GM12878 (cell line): ENCODE measurements at regions not wholly inside any gene's neighbourhood (a gene's known extent, or its start where the extent isn't known, plus 50 kb on each side); places are given as distances from the start of the nearest gene placed in this dataset.
A peak's percentile ranks its signal among the peaks of the same experiment; 100 is the strongest.

Experiments
- ATAC-seq: fragments of 200-7000 bp; cut with Tn5 transposase; 3 replicates; pipeline ENCODE4 v1.9.1; 2020; ENCODE audit warnings: mild to moderate bottlenecking, moderate library complexity
- BruUV-seq: library from RNA; stranded (reverse); fragments of 400-500 nt; replicated peaks from 2 replicates; lab custom pipeline; 2021; lab: Mats Ljungman, UMichigan
- CTCF ChIA-PET: fragments of 300-600 bp; sonication (Branson Sonifier 250); formaldehyde crosslinking; extraction: SDS; loops from one replicate; lab custom pipeline; 2021; ENCODE audit warnings: inconsistent platforms; lab: Yijun Ruan, JAX
- POLR2A ChIA-PET: fragments of 350-600 bp; formaldehyde crosslinking; extraction: SDS; loops from one replicate; lab custom pipeline; 2021; ENCODE audit warnings: inconsistent platforms; lab: Charles Lee
- RAD21 ChIA-PET: fragments of 300-600 bp; sonication (Branson Sonifier 250); formaldehyde crosslinking; loops from one replicate; lab custom pipeline; 2023; ENCODE audit warnings: antibody characterized with exemption; ENCODE audit not compliant: unreplicated experiment; lab: Charles Lee
- SMC1A ChIA-PET: fragments of 300-600 bp; sonication (Branson Sonifier 250); formaldehyde crosslinking; loops from one replicate; lab custom pipeline; 2023; ENCODE audit not compliant: unreplicated experiment, uncharacterized antibody; lab: Charles Lee
- DNase-seq: peaks from one replicate; pipeline ENCODE4 v3.0.0-alpha.2; 2011; ENCODE audit warnings: low read depth, low spot score
- FAIRE-seq: peaks from 3 replicates; lab custom pipeline; 2011; peaks lifted over from hg19 to GRCh38; lab: Jason Lieb, UNC
- H2AFZ ChIP-seq: 2 replicates; pipeline ENCODE4 v1.6.0; 2011; ENCODE audit warnings: low read depth, low read length, control low read depth; ENCODE audit not compliant: control insufficient read depth
- H3K27ac ChIP-seq: 2 replicates; pipeline ENCODE4 v1.5.1; 2011; ENCODE audit warnings: control low read depth; ENCODE audit not compliant: control insufficient read depth, insufficient read depth
- H3K27me3 ChIP-seq, 2 experiments: replicated peaks in 1 of 2; 2 replicates each; pipeline versions ENCODE4 v1.6.0 to v1.6.1; 2011; ENCODE audit warnings: low read length in 1 of 2; ENCODE audit not compliant: control insufficient read depth in 2 of 2, insufficient read depth in 2 of 2
- H3K36me3 ChIP-seq, 2 experiments: 2 replicates each; pipeline ENCODE4 v1.5.1; 2011; ENCODE audit warnings: low read length in 1 of 2; ENCODE audit not compliant: control insufficient read depth in 2 of 2, insufficient read depth in 2 of 2
- H3K4me1 ChIP-seq: 2 replicates; pipeline ENCODE4 v1.6.1; 2011; ENCODE audit warnings: mild to moderate bottlenecking, low read length, moderate library complexity, mixed read lengths; ENCODE audit not compliant: control insufficient read depth, insufficient read depth
- H3K4me2 ChIP-seq: 2 replicates; pipeline ENCODE4 v1.6.0; 2011; ENCODE audit warnings: control low read depth; ENCODE audit not compliant: control insufficient read depth, insufficient read depth
- H3K4me3 ChIP-seq: fragments of 200-600 bp; sonication (generic); 2 replicates; pipeline ENCODE4 v1.5.1; 2016
- H3K79me2 ChIP-seq: 2 replicates; pipeline ENCODE4 v1.6.0; 2011; ENCODE audit warnings: low read length; ENCODE audit not compliant: control insufficient read depth, insufficient read depth
- H3K9ac ChIP-seq: 2 replicates; pipeline ENCODE4 v1.8.0; 2011; ENCODE audit warnings: low read length, control low read depth, mixed read lengths; ENCODE audit not compliant: control insufficient read depth, insufficient read depth
- H3K9me3 ChIP-seq: replicated peaks from 3 replicates; pipeline ENCODE4 v1.5.1; 2011; ENCODE audit warnings: mild to moderate bottlenecking, low read length; ENCODE audit not compliant: control insufficient read depth, insufficient read depth
- H4K20me1 ChIP-seq: 2 replicates; pipeline ENCODE4 v1.6.0; 2011; ENCODE audit not compliant: control insufficient read depth, insufficient read depth
- BHLHE40 ChIP-seq, 2 experiments: fragments of 450-650 bp in 1 of 2; IDR thresholded peaks; 2 replicates each; pipeline ENCODE4 v1.6.1; 2011 to 2017; ENCODE audit warnings: low read depth in 2 of 2, borderline replicate concordance in 1 of 2, improper control_type of control experiment in 1 of 2, low read length in 1 of 2, mild to moderate bottlenecking in 1 of 2
- CBX5 ChIP-seq: sonication (generic); IDR thresholded peaks from 2 replicates; pipeline ENCODE4 v1.6.1; 2016; ENCODE audit warnings: low read depth, moderate library complexity, mild to moderate bottlenecking, inconsistent platforms
- CHD1 ChIP-seq: IDR thresholded peaks from 2 replicates; pipeline ENCODE4 v1.6.1; 2012; ENCODE audit warnings: low read depth, low read length, improper control_type of control experiment
- CHD4 ChIP-seq: fragments of 200-600 bp; sonication (generic); IDR thresholded peaks from 2 replicates; pipeline ENCODE4 v1.6.1; 2016; ENCODE audit warnings: mild to moderate bottlenecking
- CREM ChIP-seq: IDR thresholded peaks from 2 replicates; pipeline ENCODE4 v1.6.1; 2014; ENCODE audit warnings: antibody characterized with exemption, low read depth
- JUNB ChIP-seq: IDR thresholded peaks from 2 replicates; pipeline ENCODE4 v1.6.1; 2016; ENCODE audit warnings: antibody characterized with exemption, mild to moderate bottlenecking
- KAT2A ChIP-seq: conservative IDR thresholded peaks from 2 replicates; pipeline ENCODE4 v1.6.1; 2011; ENCODE audit warnings: low read depth, low read length; ENCODE audit not compliant: control insufficient read depth
- MXI1 ChIP-seq: fragments of 150-350 bp; IDR thresholded peaks from 2 replicates; pipeline ENCODE4 v1.6.1; 2011; ENCODE audit warnings: low read depth, mild to moderate bottlenecking, inconsistent platforms, low read length, improper control_type of control experiment
- NR2F1 ChIP-seq: fragments of 450-650 bp; conservative IDR thresholded peaks from 2 replicates; pipeline ENCODE4 v1.6.1; 2017; ENCODE audit warnings: mild to moderate bottlenecking
- RBBP5 ChIP-seq: fragments of 200-600 bp; sonication (generic); conservative IDR thresholded peaks from 2 replicates; pipeline ENCODE4 v1.6.1; 2016
- RELA ChIP-seq: fragments of 450-650 bp; IDR thresholded peaks from 2 replicates; pipeline ENCODE4 v1.8.0; 2014; ENCODE audit warnings: borderline replicate concordance; ENCODE audit not compliant: partially characterized antibody
- ZZZ3 ChIP-seq: IDR thresholded peaks from 2 replicates; pipeline ENCODE4 v1.6.1; 2011; ENCODE audit warnings: low read depth; ENCODE audit not compliant: control insufficient read depth, insufficient read length
- WGBS: methylation state at CpG from one replicate; pipeline ENCODE4 v1.1.6; 2016; ENCODE audit warnings: low lambda C conversion rate; ENCODE audit not compliant: insufficient replicate concordance, insufficient coverage; ENCODE audit errors: missing lambda C conversion rate; 5-methylcytosine and 5-hydroxymethylcytosine counted together
- in situ Hi-C: fragments of 300-500 bp; cut with MboI; formaldehyde crosslinking; loops from 9 replicates; pipeline ENCODE4 v1.14.3; 2018; ENCODE audit warnings: mixed read lengths
- intact Hi-C: fragments of 100-400 bp; cut with micrococcal nuclease; formaldehyde crosslinking; loops from one replicate; pipeline ENCODE4 v1.14.2; 2022; ENCODE audit not compliant: unreplicated experiment
- TF ChIP-seq, protein P1 (sequence below): fragments of 450-650 bp; IDR thresholded peaks from 2 replicates; pipeline ENCODE4 v1.6.1; 2016; ENCODE audit warnings: mild to moderate bottlenecking
- TF ChIP-seq, protein P2 (sequence below): IDR thresholded peaks from 2 replicates; pipeline ENCODE4 v1.6.1; 2011; ENCODE audit warnings: low read depth, low read length, improper control_type of control experiment, borderline replicate concordance
- TF ChIP-seq, protein P3 (sequence below): fragments of 450-650 bp; IDR thresholded peaks from 2 replicates; pipeline ENCODE4 v1.6.1; 2017; ENCODE audit warnings: mild to moderate bottlenecking

DNA sequence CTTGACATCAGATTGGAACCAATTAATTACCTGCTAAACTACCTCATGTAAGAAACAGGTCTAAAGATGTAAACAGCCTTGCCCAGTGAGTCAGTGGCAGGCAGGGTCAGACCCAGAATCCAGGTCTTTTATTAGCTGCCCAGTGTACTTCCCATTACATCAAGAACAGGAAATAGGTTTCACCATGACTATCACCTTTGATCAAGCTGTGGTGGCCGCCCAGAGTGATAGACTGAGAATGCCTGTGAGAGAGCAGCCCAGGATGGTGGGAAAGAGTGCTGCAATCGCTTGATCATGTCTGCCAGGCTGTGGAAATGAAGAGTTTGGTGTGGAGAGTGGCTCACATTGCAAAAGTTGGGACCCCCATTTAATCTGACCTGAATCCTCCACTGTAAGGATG is 61.3 kb upstream of the PIAS1 start:
- intact Hi-C loops, result no loop called here
- Histone ChIP-seq H3K4me2 (no peak overlapping the region), H4K20me1 (no peaks in the 10 kb centered on the region), H3K27ac (no peak overlapping the region), H3K9me3 (no peaks in the 10 kb centered on the region; the same call in 2 of the 3 replicates), H3K36me3 (no peaks in the 10 kb centered on the region), H3K4me3 (no peak overlapping the region), H2AFZ (no peak overlapping the region), H3K79me2 (no peaks in the 10 kb centered on the region), H3K27me3 (no peaks in the 10 kb centered on the region), H3K4me1 (no peaks in the 10 kb centered on the region), H3K9ac (no peak overlapping the region)
- ChIA-PET RAD21 (no interaction called here), SMC1A (no interaction called here), POLR2A (interaction anchor here (0.7 kb wide), 1 partner anchor 41 kb away, joined by 7 read pairs; no protein-coding TSS in a partner anchor), CTCF (no interaction called here)
- WGBS, result 75% methylated on average over 2 of the region's 2 CpGs
- FAIRE-seq (no peak), DNase-seq (no peak), ATAC-seq (no peak)
- in situ Hi-C loops, result no loop called here
- TF ChIP-seq, protein P1, sequence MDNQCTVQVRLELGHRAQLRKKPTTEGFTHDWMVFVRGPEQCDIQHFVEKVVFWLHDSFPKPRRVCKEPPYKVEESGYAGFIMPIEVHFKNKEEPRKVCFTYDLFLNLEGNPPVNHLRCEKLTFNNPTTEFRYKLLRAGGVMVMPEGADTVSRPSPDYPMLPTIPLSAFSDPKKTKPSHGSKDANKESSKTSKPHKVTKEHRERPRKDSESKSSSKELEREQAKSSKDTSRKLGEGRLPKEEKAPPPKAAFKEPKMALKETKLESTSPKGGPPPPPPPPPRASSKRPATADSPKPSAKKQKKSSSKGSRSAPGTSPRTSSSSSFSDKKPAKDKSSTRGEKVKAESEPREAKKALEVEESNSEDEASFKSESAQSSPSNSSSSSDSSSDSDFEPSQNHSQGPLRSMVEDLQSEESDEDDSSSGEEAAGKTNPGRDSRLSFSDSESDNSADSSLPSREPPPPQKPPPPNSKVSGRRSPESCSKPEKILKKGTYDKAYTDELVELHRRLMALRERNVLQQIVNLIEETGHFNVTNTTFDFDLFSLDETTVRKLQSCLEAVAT, result peak; percentile 77
- TF ChIP-seq NR2F1, result no peak
- BruUV-seq, result no TSS peak

DNA sequence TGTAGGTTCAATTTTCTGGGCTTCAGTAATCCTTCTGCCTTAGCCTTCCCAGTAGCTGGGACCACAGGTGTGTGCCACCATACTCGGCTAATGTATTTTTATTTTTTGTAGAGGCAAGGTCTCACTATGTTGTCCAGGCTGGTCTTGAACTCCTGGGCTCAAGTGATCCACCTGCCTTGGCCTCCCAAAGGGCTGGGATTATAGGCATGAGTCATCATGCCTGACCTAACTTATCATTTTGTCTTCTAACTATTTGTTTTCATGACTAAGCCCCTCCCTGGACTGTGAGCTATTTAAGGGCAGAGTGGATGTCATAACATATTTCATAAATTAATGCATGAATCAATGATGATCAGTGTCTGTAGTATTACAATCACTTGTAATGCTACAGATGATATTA is 56.1 kb upstream of the PIAS1 start:
- DNase-seq (no peak), FAIRE-seq (no peak), ATAC-seq (no peak)
- no peak overlapping the region for H2AFZ ChIP-seq
- H3K36me3 ChIP-seq, result no peaks in the 10 kb centered on the region
- H3K79me2 ChIP-seq, result no peaks in the 10 kb centered on the region
- in situ Hi-C loops (no loop called here), intact Hi-C loops (no loop called here)
- ChIA-PET POLR2A (interaction anchor here (1.3 kb wide), 1 partner anchor 11 kb away, joined by 3 read pairs; no protein-coding TSS in a partner anchor), CTCF (interaction anchor here (0.7 to 0.8 kb wide), 2 partner anchors 10 to 11 kb away, joined by 3 read pairs; no protein-coding TSS in a partner anchor), SMC1A (no interaction called here), RAD21 (no interaction called here)
- H3K4me1 ChIP-seq, result no peaks in the 10 kb centered on the region
- BruUV-seq, result no TSS peak
- H3K27me3 ChIP-seq, result no peaks in the 10 kb centered on the region
- no peaks in the 10 kb centered on the region; the same call in 2 of the 3 replicates for H3K9me3 ChIP-seq
- H4K20me1 ChIP-seq, result no peaks in the 10 kb centered on the region
- H3K9ac ChIP-seq, result no peak overlapping the region
- no peak overlapping the region for H3K4me3 ChIP-seq
- no peak overlapping the region for H3K27ac ChIP-seq
- H3K4me2 ChIP-seq, result no peak overlapping the region
- WGBS, result 86% methylated on average over 1 of the region's 1 CpG
- no peak for TF ChIP-seq RELA
- TF ChIP-seq, protein P2, sequence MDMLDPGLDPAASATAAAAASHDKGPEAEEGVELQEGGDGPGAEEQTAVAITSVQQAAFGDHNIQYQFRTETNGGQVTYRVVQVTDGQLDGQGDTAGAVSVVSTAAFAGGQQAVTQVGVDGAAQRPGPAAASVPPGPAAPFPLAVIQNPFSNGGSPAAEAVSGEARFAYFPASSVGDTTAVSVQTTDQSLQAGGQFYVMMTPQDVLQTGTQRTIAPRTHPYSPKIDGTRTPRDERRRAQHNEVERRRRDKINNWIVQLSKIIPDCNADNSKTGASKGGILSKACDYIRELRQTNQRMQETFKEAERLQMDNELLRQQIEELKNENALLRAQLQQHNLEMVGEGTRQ, result no peak
- no peak for TF ChIP-seq BHLHE40 (IDR thresholded peaks at IDR 0.05; ENCODE audit: borderline replicate concordance in 1 of 2, low read depth in 2 of 2, low read length in 1 of 2)
- TF ChIP-seq MXI1, result no peak
- TF ChIP-seq KAT2A, result no peak
- no peak for TF ChIP-seq RBBP5
- TF ChIP-seq CBX5, result no peak
- no peak for TF ChIP-seq CHD4
- no peak for TF ChIP-seq JUNB
- TF ChIP-seq ZZZ3, result no peak
- TF ChIP-seq CREM, result no peak
- no peak for TF ChIP-seq CHD1
- TF ChIP-seq, protein P3, sequence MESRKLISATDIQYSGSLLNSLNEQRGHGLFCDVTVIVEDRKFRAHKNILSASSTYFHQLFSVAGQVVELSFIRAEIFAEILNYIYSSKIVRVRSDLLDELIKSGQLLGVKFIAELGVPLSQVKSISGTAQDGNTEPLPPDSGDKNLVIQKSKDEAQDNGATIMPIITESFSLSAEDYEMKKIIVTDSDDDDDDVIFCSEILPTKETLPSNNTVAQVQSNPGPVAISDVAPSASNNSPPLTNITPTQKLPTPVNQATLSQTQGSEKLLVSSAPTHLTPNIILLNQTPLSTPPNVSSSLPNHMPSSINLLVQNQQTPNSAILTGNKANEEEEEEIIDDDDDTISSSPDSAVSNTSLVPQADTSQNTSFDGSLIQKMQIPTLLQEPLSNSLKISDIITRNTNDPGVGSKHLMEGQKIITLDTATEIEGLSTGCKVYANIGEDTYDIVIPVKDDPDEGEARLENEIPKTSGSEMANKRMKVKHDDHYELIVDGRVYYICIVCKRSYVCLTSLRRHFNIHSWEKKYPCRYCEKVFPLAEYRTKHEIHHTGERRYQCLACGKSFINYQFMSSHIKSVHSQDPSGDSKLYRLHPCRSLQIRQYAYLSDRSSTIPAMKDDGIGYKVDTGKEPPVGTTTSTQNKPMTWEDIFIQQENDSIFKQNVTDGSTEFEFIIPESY, result no peak
